ENCODE measurements at regions not wholly inside any gene's neighbourhood (a gene's known extent, or its start where the extent isn't known, plus 50 kb on each side); places are given as distances from the start of the nearest gene placed in this dataset.
"Not testable (repeated sequence)": the region's sequence is repeated elsewhere in the genome, so short reads cannot be mapped to it uniquely, and the experiment has no call there.

GRCh38 chr15:22134941-22135566 is 54.7 kb downstream of the OR4M2 start:
- not testable (repeated sequence) for H3K4me3 ChIP-seq (ENCODE audit: low read depth, low read length); DNase-seq (ENCODE audit: low read depth)

- DNase-seq (ENCODE audit: low read depth); H3K4me3 ChIP-seq (ENCODE audit: low read depth, low read length): not testable (repeated sequence)
These were observed 57.2 kb downstream of the OR4M2 start for GRCh38 chr15:22137572-22137971.

GRCh38 chr15:22141106-22141505 is 60.8 kb downstream of the OR4M2 start:
- not testable (repeated sequence) for DNase-seq (ENCODE audit: low read depth); H3K4me3 ChIP-seq (ENCODE audit: low read depth, low read length)

GRCh38 chr15:22148109-22148508 is 67.8 kb downstream of the OR4M2 start:
- not testable (repeated sequence) for H3K4me3 ChIP-seq (ENCODE audit: low read depth, low read length); DNase-seq (ENCODE audit: low read depth)

- H3K4me3 ChIP-seq (ENCODE audit: low read depth, low read length); DNase-seq (ENCODE audit: low read depth): not testable (repeated sequence)
These were observed 77.9 kb downstream of the OR4M2 start for GRCh38 chr15:22158243-22158642.

GRCh38 chr15:22160283-22160682 is 80.0 kb downstream of the OR4M2 start:
- not testable (repeated sequence) for DNase-seq (ENCODE audit: low read depth)

GRCh38 chr15:22160741-22161140 is 80.4 kb downstream of the OR4M2 start:
- H3K4me3 ChIP-seq (ENCODE audit: low read depth, low read length); DNase-seq (ENCODE audit: low read depth): not testable (repeated sequence)

More at GRCh38 chr15:22160283-22160682, 80.0 kb downstream of the OR4M2 start:
- not testable (repeated sequence) for H3K4me3 ChIP-seq (ENCODE audit: low read depth, low read length)

- H3K4me3 ChIP-seq (ENCODE audit: low read depth, low read length): not testable (repeated sequence)
These were observed 81.1 kb downstream of the OR4M2 start for GRCh38 chr15:22161398-22161797.

GRCh38 chr15:22163715-22164114 is 83.4 kb downstream of the OR4M2 start:
- not testable (repeated sequence) for DNase-seq (ENCODE audit: low read depth); H3K4me3 ChIP-seq (ENCODE audit: low read depth, low read length)

More at GRCh38 chr15:22161398-22161797, 81.1 kb downstream of the OR4M2 start:
- DNase-seq (ENCODE audit: low read depth): not testable (repeated sequence)

GRCh38 chr15:22167521-22167920 is 87.2 kb downstream of the OR4M2 start:
- DNase-seq (ENCODE audit: low read depth); H3K4me3 ChIP-seq (ENCODE audit: low read depth, low read length): not testable (repeated sequence)

GRCh38 chr15:22173029-22173998 is 93.0 kb downstream of the OR4M2 start:
- DNase-seq (ENCODE audit: low read depth); H3K4me3 ChIP-seq (ENCODE audit: low read depth, low read length): not testable (repeated sequence)

- not testable (repeated sequence) for DNase-seq (ENCODE audit: low read depth); H3K4me3 ChIP-seq (ENCODE audit: low read depth, low read length)
These were observed 93.8 kb downstream of the OR4M2 start for GRCh38 chr15:22174088-22174487.

GRCh38 chr15:22177965-22178364 is 97.6 kb downstream of the OR4M2 start:
- not testable (repeated sequence) for H3K4me3 ChIP-seq (ENCODE audit: low read depth, low read length); DNase-seq (ENCODE audit: low read depth)

- not testable (repeated sequence) for H3K4me3 ChIP-seq (ENCODE audit: low read depth, low read length); DNase-seq (ENCODE audit: low read depth)
These were observed 98.1 kb downstream of the OR4M2 start for GRCh38 chr15:22178438-22178837.

GRCh38 chr15:22179043-22179442 is 98.7 kb downstream of the OR4M2 start:
- not testable (repeated sequence) for H3K4me3 ChIP-seq (ENCODE audit: low read depth, low read length); DNase-seq (ENCODE audit: low read depth)

GRCh38 chr15:22180611-22181010 is 100.3 kb downstream of the OR4M2 start:
- not testable (repeated sequence) for H3K4me3 ChIP-seq (ENCODE audit: low read depth, low read length); DNase-seq (ENCODE audit: low read depth)

- H3K4me3 ChIP-seq (ENCODE audit: low read depth, low read length); DNase-seq (ENCODE audit: low read depth): not testable (repeated sequence)
These were observed 104.4 kb downstream of the OR4M2 start for GRCh38 chr15:22184678-22185077.

GRCh38 chr15:22186846-22187532 is 106.7 kb downstream of the OR4M2 start:
- not testable (repeated sequence) for H3K4me3 ChIP-seq (ENCODE audit: low read depth, low read length); DNase-seq (ENCODE audit: low read depth)

- DNase-seq (ENCODE audit: low read depth); H3K4me3 ChIP-seq (ENCODE audit: low read depth, low read length): not testable (repeated sequence)
These were observed 111.5 kb downstream of the OR4M2 start for GRCh38 chr15:22191818-22192217.
